GM12892 (cell line): ENCODE measurements at regions not wholly inside any gene's neighbourhood (a gene's known extent, or its start where the extent isn't known, plus 50 kb on each side); places are given as distances from the start of the nearest gene placed in this dataset.
"Not testable (repeated sequence)": the region's sequence is repeated elsewhere in the genome, so short reads cannot be mapped to it uniquely, and the experiment has no call there.

Source experiments
- DNase-seq: peaks from one replicate; pipeline ENCODE4 v3.0.0; 2011; ENCODE audit not compliant: insufficient read length
- FAIRE-seq: peaks from 2 replicates; lab custom pipeline; 2011; peaks lifted over from hg19 to GRCh38; lab: Jason Lieb, UNC
- POLR2A ChIP-seq: IDR thresholded peaks from 2 replicates; pipeline ENCODE4 v1.6.1; 2011; ENCODE audit warnings: low read depth, low read length, control low read depth
- POLR2AphosphoS5 ChIP-seq: IDR thresholded peaks from 2 replicates; pipeline ENCODE4 v1.6.1; 2011; ENCODE audit warnings: low read depth, low read length, control low read depth
- TAF1 ChIP-seq: IDR thresholded peaks from 2 replicates; pipeline ENCODE4 v1.6.1; 2011; ENCODE audit warnings: low read depth, mild to moderate bottlenecking, control low read depth, low read length, borderline replicate concordance

DNA sequence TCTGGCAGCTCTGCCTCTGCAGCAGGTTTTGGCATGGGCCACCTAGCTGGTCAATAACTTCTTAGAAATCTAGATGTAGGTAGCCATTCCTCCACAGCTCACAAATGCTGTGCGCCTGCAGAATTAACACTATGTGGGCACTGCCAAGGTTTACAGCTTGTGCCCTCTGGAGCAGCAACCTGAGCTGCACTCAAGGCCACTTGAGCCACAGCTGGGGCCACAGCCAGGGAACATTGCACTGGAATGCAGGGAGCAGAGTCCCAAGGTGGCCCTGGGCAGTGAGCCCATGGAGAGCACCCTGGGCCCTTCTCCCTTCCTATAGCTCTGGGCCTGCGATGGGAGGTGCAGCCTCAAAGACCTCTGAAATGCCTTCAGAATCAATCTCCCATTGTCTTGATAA lies 365.3 kb downstream of the SATB2 start:
- no peak for DNase-seq
- no peak for FAIRE-seq
- TF ChIP-seq POLR2A (no peak), TAF1 (no peak), POLR2AphosphoS5 (no peak)

DNA sequence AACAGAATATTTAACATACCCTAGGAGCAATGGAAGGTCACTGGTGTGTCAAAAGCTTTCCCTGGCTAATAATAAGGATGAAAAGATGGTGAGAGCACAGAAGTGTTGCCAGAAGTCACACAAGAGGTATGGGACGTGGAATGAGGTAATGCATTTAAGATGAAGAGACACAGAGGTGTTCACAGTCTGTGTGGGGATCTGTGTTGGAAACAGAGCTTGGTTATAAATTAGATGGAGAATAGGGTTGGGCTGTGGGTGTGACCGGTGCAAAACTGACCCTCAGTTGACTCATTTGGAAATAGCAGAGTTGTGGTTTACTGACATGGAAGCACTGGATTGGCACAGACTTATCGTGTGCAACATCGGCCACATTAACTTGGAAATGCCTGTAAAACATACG lies 372.5 kb downstream of the SATB2 start:
- no peak for FAIRE-seq
- TF ChIP-seq TAF1 (no peak), POLR2A (no peak), POLR2AphosphoS5 (no peak)
- DNase-seq, result no peak

DNA sequence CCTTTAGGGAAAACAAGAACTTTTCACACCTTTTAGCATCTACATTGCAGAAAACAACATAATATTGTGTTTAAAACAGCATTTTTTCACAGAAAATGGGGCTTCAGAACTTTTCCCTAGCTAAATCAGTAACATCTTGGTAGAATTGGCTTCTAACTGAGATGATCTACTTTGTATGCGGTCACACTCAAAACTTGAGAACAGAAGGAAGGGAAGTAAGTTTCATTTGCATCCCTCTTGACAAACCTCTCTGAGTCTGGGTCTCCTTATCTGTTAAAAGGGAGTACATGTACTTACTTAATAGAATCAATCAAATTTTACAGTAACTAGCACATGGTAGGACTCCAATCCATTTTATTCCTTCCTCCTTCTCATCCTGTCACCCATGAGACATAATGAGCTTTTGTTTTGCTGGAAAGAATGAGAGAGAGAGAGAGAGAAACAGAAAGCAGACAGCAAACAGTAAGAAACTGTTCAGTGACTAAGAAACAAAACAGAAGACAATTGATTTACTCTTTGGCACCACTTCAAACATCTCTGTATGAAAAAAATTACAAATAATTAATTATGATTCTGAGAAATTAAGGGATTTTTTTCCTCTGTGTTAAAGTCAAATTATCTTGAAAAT lies 387.3 kb downstream of the SATB2 start:
- DNase-seq, result no peak
- no peak for TF ChIP-seq TAF1
- TF ChIP-seq POLR2A, result no peak
- no peak for TF ChIP-seq POLR2AphosphoS5
- no peak for FAIRE-seq

DNA sequence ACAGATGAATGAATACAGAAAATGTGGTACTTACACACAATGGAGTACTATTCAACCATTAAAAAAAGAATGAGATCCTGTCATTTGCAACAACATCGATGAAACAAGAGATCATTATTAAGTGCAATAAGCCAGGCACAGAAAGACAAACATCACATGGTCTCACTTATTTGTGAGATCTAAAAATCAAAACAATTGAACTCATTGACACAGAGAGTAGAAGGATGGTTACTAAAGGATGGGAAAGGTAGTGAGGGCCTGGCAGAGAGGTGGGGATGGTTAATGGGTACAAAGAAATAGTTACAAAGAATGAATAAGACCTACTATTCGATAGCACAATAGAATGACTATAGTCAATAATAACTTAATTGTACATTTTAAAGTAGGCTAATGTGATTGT lies 393.5 kb downstream of the SATB2 start:
- FAIRE-seq, result no peak
- DNase-seq, result no peak
- TF ChIP-seq POLR2A (no peak), TAF1 (no peak), POLR2AphosphoS5 (no peak)

DNA sequence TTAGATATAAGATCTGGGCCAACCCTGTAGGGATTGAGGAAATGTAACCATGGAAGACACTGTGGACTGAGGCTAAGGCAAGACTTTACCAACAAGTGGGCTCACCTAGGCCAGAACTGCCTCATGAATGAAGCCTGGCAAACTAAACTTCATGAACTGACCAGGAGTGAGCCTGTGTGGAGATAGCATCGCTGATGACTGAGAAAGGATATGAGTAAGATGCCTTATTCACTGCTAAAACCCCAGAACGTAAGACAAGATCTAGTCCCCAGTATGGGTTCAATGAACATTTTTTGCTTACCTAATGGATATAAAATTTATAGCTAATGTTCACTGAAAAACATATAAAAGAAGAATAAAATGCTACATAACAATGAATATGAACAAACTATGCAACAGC lies 399.8 kb downstream of the SATB2 start:
- TF ChIP-seq POLR2A (no peak), POLR2AphosphoS5 (no peak), TAF1 (no peak)
- DNase-seq (no peak), FAIRE-seq (no peak)

DNA sequence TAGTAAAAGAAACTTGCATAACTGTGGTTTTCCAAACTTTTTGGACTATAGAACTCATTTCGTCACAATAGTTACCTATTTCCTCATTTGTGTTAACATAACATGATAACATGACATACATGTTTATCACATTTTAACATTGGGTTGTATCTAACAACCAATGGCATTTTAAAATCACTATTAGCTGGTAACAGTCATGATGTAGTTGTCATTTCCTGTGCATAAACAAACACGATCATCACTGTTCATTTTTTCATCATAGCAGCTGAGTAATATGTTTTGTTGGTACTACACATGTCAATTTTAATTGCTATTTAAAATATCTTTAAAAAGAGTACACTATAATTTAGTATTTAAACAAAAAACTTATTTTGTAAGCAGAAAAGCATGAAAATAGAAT lies 402.4 kb downstream of the SATB2 start:
- DNase-seq (no peak), FAIRE-seq (no peak)
- TF ChIP-seq POLR2A, result no peak
- TF ChIP-seq TAF1, result no peak
- no peak for TF ChIP-seq POLR2AphosphoS5

DNA sequence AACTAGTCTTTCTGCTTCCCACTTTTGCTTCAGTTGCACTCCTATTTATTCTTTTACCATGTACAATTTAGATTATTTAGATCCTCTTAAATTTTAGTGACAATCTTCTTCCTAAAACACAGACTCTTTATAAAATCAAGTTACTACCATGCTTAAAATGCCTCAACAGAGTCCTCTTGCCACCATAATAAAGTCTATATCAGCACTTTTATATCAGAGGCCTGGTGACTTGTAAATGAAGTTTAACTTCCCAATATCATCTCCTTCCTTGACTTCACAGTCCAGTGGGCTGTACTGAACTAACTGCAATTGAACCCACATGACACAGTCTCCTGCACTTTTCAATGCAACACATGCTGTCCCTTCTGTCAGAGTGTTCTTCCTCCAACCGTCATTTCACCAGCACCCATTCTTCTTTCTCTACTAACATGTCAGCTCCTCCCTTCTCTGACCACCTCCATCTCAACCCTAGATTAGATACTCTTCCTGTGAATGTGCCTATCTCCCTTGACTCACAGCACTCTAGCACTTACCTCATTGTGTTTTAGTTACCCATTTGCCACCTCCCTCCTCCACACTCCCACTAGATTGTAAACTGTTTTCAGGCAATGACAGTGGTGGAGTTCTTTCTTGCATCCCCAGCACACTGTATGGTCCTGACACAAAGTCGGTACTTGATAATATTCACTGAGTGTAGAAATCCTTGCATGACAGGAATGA lies 414.9 kb downstream of the SATB2 start:
- FAIRE-seq (no peak), DNase-seq (no peak)
- TF ChIP-seq TAF1, result no peak

DNA sequence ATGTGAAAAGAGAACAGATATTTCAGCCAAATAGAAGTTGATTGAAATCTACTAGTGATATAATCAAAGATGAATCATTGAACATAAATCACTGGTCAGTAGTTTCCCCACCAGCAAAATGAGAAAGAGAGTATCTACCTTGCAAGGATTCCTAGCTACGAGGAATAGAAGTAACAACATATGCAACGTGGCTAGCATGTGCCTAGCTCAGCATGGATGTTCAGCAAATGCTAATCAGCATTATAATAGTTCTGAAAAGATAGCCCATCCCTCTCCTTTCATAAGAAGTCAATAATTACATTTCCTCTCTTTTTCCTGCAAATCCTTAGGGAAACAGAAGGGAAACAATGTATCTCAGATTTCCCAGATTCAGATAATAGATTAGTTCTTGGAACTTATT lies 417.2 kb downstream of the SATB2 start:
- no peak for DNase-seq
- FAIRE-seq, result no peak
- TF ChIP-seq TAF1 (no peak), POLR2AphosphoS5 (no peak), POLR2A (no peak)

DNA sequence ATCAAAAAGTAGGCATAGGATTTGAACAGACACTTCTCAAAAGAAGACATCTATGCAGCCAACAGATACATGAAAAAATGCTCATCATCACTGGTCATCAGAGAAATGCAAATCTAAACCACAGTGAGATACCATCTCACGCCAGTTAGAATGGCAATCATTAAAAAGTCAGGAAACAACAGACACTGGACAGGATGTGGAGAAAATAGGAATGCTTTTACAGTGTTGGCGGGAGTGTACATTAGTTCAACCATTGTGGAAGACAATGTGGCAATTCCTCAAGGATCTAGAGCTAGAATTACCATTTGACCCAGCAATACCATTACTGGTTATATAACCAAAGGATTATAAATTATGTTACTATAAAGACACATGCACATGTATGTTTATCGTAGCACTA lies 424.0 kb downstream of the SATB2 start:
- DNase-seq, FAIRE-seq: not testable (repeated sequence)

DNA sequence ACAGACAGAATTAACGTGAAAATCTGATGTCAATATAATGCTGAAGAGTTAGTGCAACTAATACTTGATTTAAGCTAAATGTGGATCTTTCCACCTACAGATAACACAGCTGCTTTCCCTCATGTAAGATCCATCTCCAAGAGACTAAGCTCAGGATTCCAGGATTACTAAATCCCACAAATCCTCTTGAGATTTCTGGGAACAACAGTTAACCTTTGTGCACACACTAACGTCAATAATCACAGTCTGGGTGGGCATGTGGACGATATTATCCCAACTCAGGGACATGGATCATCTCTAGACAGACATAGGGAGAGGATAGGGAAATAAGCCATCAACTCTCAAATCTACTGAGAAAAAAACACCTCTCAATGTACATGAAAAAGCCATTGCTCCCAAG lies 432.6 kb downstream of the SATB2 start:
- FAIRE-seq (no peak), DNase-seq (no peak)
- TF ChIP-seq POLR2AphosphoS5, result no peak
- no peak for TF ChIP-seq TAF1
- TF ChIP-seq POLR2A, result no peak

DNA sequence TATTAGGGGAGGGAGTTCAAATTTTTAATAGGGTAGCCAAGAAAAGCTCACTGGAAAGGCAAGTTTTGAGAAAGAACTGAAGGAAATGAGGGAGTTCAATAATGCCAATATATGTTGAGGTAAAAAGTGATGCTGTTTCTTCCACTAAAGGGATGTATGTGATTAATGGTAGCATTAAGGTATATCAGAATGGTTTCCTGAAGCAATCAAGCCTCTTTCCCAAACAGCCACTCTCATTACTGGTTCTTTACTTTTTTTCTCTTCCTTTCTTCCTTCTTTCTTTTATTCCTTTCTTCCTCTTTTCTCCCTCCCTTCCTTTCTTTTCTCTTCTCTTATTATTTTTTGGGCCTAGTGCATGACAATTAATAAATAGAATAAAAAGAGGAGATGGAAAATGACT lies 433.5 kb downstream of the SATB2 start:
- no peak for FAIRE-seq
- DNase-seq, result no peak
- TF ChIP-seq POLR2AphosphoS5 (no peak), POLR2A (no peak), TAF1 (no peak)

DNA sequence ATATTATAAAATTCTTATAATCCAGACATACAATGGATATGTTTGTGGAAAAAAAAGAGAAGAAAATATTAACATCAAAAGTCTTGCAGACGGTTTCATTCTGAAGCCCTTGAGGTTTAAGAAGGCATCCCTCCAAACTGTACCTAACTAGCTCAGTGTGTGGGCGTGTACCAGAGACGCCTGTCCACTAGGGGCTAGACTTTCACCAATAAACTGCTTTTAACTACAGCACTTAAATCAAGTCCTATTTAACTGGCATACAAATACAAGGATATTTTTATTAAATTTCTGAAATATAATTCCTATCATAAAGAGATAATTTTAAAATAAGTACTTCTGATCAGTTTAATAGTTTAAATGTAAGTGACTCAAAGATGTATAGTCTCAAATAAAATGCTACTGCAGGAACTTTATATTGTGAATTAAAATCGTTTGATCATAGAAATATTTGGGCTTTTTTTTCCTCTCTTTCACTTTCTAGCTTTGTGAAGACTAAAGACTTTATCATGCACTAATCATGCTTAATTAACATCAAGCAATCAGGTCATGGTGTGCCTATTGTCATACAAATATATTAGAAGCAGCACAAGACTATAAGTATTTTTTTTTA lies 437.7 kb downstream of the SATB2 start:
- DNase-seq (no peak), FAIRE-seq (no peak)
- TF ChIP-seq TAF1 (no peak), POLR2A (no peak), POLR2AphosphoS5 (no peak)
